GM19438 (cell line): ENCODE measurements at regions not wholly inside any gene's neighbourhood (a gene's known extent, or its start where the extent isn't known, plus 50 kb on each side); places are given as distances from the start of the nearest gene placed in this dataset.

ENCODE experiments used
- ATAC-seq: cut with Tn5 transposase; IDR thresholded peaks from one replicate; pipeline ENCODE4 v1.9.1; 2021; ENCODE audit warnings: low read depth; ENCODE audit not compliant: unreplicated experiment

DNA sequence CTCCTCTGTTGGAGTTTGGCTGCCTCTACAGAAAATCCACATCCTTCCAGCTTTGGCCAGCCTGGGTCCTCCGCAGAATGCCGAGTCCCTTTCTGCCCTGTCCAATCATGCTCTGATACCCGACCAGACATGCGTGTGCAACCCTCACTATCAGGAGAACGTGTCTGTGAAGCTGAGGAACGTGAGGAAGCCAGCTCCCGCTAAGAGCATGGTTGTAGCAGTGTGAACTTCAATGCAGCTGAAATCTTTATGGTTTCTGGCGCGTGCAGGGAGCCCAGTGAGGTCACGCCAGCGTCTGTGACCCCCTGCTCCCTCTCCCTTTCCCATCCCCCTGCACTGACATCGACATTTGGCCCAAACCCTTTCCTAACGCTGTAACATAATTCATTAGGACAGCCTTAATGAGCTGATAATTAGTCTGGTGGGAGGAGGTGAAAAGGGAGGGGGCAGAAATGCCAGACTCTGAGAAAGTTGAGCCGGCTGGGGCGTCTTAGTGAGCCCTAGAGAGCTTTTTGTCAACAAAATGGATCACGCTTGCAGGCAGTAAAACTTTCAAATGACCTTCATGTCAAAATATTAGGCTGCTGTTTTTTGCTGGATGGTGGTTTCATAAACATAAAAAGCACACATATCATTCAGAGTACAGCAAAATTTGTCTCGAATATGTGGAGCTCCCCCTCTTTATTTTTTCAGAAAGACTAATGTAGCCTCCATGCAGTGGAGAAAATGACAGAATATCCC, 423.3 kb downstream of the QKI start:
- no peak for ATAC-seq

DNA sequence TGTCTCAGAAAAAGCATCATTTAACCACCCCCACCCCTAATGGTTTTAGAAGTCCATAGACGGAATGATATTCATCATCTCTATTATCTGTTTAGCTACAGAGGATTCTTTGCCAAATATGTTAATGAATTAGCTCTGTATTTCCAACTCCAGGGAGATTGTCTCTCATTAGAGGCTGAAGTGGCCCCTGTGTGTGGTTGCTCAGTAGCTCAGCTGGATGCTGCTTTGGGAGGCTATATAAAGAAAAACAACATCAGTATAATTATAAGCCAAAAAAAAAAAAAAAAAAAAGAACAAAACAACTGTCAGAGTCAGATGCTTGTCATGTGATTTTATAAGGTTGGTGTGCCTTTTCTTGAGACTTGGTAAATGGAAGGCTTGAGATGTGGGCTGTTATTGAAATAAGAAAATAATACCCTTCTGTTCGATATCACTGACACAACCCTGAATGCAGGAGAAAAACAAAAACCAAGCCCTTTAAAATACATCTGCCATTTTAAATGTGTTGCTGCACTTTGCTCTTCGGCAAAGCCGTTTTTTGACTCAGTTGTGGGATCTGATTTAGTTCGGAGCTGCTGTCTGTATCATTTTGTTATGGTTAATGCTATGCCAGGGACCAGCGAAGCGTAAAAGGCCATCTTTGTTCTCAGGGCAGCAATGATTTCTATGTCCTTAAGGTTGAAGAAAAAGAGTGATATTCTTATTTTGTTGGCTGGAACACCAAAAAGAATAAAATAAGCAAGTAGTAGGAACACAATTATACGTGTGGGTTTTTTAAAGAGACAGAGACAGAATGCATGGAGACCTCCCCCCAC, 422.6 kb downstream of the QKI start:
- ATAC-seq = no peak

DNA sequence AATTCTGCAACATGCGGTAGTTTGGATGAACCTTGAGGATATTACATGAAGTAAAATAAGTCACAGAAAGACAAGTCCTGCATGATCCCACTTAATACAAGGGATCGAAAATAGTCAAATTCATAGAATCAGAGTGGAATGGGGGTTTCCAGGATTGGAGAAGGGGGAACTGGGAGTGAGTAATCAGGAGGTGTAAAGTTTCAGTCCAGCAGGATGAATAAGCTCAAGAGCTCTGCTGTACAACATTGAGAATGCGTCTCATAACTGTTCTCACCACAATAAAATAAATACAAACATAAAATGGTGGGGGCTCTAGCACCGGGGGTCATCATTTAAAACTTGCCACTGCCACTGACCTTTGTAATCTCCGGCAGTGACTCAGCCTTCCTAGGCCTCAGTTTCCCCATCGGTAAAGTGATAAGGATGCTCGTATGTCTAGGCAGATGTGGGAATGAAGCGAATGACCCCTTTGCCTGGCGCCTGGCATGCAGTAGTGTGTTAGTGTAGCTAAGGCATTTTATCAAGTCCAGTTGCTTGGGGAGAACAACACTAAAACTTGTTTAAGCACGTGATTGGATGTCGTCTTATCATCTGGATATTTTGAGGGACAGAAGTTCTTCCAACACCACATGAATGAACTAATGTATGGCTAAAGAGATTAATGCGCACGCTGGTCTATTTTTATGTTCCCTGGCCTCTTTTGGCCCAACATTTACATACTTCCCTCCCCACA, 421.1 kb downstream of the QKI start:
- ATAC-seq = no peak

GRCh38 chr6:163834226-163834970, 419.9 kb downstream of the QKI start:
- no peak for ATAC-seq

DNA sequence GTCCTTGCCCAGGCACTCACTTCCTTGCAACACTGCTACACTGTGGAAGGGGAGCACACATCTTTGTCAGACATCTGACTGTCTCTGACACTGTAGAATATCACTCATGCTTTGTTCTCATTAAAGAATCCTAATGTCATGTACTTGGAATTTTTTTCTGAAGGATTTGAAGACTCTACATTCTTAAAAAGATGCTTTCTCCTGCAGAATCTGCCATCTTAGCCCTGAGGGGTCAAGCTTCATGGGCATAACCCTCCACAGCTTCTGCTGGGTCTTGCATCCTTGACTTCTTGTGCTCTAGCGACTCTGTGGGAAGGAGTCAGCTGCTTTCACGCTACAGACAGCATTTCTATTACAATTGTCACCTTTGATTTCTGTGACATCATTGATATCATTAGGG, 417.2 kb downstream of the QKI start:
- ATAC-seq = no peak

DNA sequence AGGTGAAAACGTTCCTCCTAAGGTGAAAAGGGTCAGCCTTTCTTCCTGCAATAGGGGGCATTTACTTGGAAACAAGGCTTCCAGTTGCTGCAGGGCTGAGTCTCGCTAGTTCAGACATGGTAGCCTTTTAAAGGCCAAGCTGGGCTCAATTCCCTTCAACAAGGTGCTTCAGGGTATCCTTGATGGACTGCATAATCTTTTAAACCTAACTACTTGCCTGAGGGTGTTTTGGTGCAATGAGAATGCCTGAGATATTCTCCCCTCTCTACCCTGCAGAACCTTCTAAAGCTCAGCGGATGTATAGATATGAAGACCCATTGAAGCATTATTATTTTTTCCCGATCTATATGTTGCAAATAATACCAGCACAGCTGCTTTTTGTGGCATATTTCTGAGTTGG, 416.1 kb downstream of the QKI start:
- ATAC-seq = no peak

- no peak for ATAC-seq
Measured at GRCh38 chr6:163828038-163828795, 413.7 kb downstream of the QKI start.

DNA sequence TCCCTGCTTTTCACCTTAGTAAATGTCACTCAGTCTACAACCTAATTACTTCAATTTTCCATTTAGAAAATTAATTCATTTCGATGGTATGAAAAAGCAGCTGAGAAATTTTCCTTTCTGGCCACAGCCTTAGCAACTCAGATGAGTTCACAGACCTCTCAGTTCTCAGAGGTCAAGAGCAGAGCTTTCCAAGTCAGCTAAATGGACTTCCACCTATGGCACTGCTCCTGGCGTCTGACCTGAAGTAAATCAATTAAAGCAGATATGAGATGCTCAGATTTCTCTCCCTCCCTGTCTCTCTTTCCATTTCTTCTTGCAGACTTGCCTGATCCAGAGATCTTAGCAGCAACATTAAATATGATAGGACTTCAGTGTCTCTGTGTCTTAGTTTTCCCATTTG, 412.6 kb downstream of the QKI start:
- no peak for ATAC-seq

GRCh38 chr6:163826629-163827028, 412.1 kb downstream of the QKI start:
- no peak for ATAC-seq

- no peak for ATAC-seq
Measured at GRCh38 chr6:163825033-163825432, 410.5 kb downstream of the QKI start.

DNA sequence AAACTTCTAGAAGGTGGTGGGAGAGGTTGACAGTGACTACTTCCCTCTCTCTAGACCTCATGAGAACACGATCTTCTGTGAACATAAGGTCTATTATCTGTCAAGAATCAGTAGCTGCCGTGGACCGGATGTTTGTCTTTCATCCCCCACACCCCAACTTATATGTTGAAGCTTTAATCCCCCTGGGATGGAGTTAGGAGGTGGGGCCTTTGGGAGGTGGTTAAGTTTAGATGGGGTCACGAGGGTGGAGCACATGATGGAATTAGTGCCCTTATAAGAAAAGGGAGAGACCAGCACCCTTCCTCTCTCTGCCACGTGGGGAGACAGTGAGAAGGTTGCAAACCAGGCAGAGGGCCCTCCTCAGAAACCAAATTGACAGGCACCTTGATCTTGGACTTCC, 409.1 kb downstream of the QKI start:
- no peak for ATAC-seq

DNA sequence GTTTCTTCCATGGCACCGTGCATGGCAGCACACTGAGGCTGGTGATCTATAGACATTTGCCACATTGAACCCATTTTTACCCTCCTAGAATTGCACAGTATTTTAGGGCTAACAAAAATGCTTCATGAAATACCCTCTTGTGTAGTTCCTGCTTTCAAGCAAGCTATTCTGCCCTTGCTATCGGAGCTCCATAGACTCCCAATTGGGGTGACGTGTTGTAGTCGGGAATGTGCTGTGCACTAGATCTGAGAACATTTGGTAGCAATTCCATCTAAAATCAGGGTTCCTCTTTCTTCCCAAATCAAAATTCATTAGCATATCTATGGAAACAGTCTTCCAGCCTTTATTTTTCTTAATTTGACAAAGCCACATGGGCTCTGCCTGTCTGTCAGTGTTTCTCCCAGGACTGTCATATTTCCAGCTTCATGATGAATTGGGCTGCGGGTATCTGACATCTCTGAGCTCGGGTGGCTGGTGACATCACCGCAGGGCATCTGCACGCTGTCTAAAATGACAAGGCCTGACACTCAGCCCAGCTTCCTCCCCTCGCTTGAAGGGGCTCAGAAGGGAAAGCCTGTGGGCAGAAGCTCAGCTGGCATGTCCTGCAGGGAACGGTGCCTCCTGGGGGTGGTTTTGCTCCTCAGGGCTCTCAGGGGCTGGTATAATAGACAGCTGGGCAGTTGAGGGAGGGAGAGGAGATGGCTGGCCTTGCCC, 406.4 kb downstream of the QKI start:
- ATAC-seq = no peak

DNA sequence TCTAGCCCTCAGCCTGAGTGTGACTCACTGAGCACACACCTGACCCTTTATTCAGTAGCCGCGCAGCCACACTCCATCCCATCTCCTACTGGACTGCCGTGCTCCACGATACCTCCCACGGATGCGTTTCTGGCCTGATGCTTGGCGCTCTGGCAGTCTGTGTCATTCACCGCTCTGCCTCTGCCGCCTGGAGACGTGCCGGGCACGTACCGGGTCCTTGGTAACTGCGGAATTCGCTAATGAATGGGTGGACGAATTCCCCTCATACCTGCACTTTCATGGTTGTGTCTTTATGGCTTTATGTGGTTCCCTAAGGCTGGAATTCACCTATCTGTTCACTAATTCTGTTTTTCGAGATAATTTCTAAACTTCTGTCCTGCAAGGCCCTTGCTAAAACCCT, 405.7 kb downstream of the QKI start:
- no peak for ATAC-seq

DNA sequence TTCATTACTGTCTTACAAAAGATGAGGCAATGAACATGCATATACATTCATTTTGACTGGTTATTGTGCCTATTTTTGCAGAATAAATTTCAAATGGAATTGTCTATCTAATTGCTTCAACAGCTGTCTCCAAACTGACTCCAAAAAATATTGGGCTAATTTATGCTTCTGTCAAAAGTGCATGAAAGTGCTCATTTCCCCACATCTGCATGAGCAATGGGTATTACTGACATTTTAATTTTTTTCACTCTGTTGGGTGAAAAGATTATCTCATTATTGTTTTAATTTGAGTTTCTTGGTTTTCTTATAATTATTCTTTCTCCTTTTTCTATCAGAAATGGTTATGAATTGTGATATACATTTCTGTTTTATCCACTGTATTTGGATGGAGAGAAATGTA, 404.2 kb downstream of the QKI start:
- no peak for ATAC-seq

DNA sequence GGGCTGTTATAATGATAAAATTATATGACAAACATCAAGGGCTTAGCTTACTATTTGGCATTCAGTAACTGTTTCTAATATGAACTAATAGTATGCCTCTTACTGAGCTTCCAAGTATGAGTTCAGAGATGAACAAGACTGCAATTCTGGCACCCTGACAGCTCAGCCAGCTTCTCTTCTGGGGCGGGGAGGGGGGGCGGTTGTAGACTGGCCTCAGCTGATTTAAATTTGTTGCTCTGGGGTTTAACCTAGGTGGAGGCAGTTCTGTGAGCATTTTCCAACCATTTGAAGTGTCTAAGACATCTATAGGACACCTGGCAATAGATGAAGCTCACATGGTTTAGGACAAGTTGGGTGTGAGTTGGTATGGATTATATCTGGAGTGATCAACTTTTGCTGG, 401.9 kb downstream of the QKI start:
- no peak for ATAC-seq

GRCh38 chr6:163815796-163816195, 401.3 kb downstream of the QKI start:
- no peak for ATAC-seq

DNA sequence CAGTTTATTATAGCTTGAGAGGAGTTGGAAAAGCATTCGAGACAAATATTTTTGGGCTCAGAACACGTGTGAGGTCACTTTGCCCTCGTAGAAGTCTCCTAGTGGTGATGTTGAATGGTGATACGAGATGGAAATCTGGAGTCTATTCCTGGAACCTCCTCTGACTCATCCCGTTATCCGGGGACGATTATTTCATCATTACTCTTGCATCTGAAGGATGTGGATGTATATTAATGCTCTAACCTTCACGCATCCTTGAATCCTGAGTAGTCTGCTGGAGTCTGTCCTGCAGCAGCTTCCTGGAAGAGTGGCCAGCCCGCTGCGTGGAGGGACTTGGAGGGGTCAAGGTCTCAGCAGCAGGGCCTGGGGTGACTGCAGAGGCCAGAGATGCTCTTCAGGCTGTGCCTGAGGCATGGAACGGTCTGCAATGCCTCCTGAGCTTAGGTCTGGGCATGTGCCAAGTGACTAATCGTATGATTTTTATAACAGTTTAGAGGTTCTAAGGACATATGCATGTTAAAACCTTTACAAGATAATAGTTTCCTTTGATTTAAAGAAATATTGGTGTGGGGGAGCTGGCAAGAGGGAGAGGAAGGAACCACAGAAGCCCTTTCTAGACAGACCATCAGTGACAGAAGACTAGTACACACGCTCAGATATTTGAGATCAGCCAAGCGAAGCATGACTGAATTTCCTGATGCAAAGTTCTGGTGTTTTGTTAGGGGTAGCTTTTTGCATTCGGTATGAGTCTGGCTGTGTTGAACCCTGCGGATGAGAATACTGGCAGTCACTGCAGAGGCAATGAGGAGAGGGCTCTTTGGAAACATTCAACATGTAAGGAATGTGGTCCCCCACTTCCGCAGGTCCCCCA, 400.2 kb downstream of the QKI start:
- ATAC-seq = peak; percentile 64

DNA sequence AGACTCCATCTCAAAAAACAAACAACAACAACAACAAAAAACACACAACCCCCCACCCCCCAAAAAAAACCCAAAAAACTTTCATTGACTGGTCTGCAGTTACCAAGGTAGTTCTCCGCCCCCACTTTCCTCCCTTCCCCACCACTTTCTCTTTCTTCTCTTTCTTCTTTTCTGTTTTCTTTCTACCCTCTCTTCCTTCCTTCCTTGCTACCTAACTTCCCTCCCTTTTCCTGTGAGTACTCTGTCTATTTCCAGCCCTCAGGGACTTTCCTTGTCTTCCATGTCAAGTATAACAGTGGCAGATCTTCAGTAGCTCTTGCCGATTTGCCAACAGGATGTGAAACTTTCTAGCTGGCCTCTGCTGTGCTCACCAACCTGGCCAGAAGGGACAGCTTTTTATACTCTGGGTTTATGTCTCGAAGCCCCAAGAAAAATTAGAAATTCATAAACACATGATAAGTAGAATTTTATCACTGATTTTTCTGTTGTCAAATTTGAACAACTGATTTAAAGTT, 399.5 kb downstream of the QKI start:
- peak; percentile 66 for ATAC-seq
